ENCODE measurements at regions not wholly inside any gene's neighbourhood (a gene's known extent, or its start where the extent isn't known, plus 50 kb on each side); places are given as distances from the start of the nearest gene placed in this dataset.

GRCh38 chr11:122342089-122342744 lies 226.2 kb upstream of the BLID start:
- DNase-seq = no peak

GRCh38 chr11:122341477-122341876 lies 225.5 kb upstream of the BLID start:
- no peak for DNase-seq

- DNase-seq = no peak
These were observed 224.7 kb upstream of the BLID start for GRCh38 chr11:122340607-122341290.

GRCh38 chr11:122339436-122340060 lies 223.5 kb upstream of the BLID start:
- DNase-seq = no peak

- no peak for DNase-seq
These were observed 221.7 kb upstream of the BLID start for GRCh38 chr11:122337704-122338103.

GRCh38 chr11:122337241-122337640 lies 221.2 kb upstream of the BLID start:
- DNase-seq = no peak

- DNase-seq = no peak
These were observed 220.7 kb upstream of the BLID start for GRCh38 chr11:122336706-122337105.

GRCh38 chr11:122334546-122335339 lies 218.7 kb upstream of the BLID start:
- DNase-seq = no peak

- DNase-seq = no peak
These were observed 217.5 kb upstream of the BLID start for GRCh38 chr11:122333467-122333866.

- DNase-seq = no peak
These were observed 215.1 kb upstream of the BLID start for GRCh38 chr11:122331079-122331478.

- DNase-seq = no peak
These were observed 214.4 kb upstream of the BLID start for GRCh38 chr11:122330279-122330965.

- DNase-seq = no peak
These were observed 211.5 kb upstream of the BLID start for GRCh38 chr11:122327528-122327927.

- no peak for DNase-seq
These were observed 207.9 kb upstream of the BLID start for GRCh38 chr11:122323754-122324421.

- DNase-seq = no peak
These were observed 206.3 kb upstream of the BLID start for GRCh38 chr11:122322329-122322728.

GRCh38 chr11:122320671-122321070 lies 204.7 kb upstream of the BLID start:
- no peak for DNase-seq

GRCh38 chr11:122319691-122320620 lies 203.9 kb upstream of the BLID start:
- no peak for DNase-seq

GRCh38 chr11:122319085-122319484 lies 203.1 kb upstream of the BLID start:
- no peak for DNase-seq

- no peak for DNase-seq
These were observed 201.3 kb upstream of the BLID start for GRCh38 chr11:122317305-122317704.

- no peak for DNase-seq
These were observed 197.6 kb upstream of the BLID start for GRCh38 chr11:122313581-122313980.

- no peak for DNase-seq
These were observed 195.3 kb upstream of the BLID start for GRCh38 chr11:122311216-122311755.

- no peak for DNase-seq
These were observed 194.8 kb upstream of the BLID start for GRCh38 chr11:122310766-122311165.
